HEK293 (cell line): ENCODE measurements at regions not wholly inside any gene's neighbourhood (a gene's known extent, or its start where the extent isn't known, plus 50 kb on each side); places are given as distances from the start of the nearest gene placed in this dataset.
A peak's percentile ranks its signal among the peaks of the same experiment; 100 is the strongest.

ENCODE experiments used
- CTCF ChIP-seq: fragments of 450-650 bp; formaldehyde crosslinking; IDR thresholded peaks from 2 replicates; pipeline ENCODE4 v1.5.1; 2016; ENCODE audit warnings: missing biosample characterization, missing genetic modification characterization
- GLI2 ChIP-seq: fragments of 450-650 bp; formaldehyde crosslinking; IDR thresholded peaks from 2 replicates; pipeline ENCODE4; 2017; ENCODE audit warnings: missing biosample characterization, missing genetic modification characterization, low read depth, borderline replicate concordance
- GLIS2 ChIP-seq: fragments of 450-650 bp; formaldehyde crosslinking; IDR thresholded peaks from 2 replicates; pipeline ENCODE4 v1.5.1; 2016; ENCODE audit warnings: missing biosample characterization, missing genetic modification characterization
- HIC1 ChIP-seq: fragments of 450-650 bp; formaldehyde crosslinking; IDR thresholded peaks from 2 replicates; pipeline ENCODE4 v1.5.1; 2016; ENCODE audit warnings: missing biosample characterization, missing genetic modification characterization
- INSM2 ChIP-seq: fragments of 450-650 bp; formaldehyde crosslinking; IDR thresholded peaks from 2 replicates; pipeline ENCODE4 v1.5.1; 2016; ENCODE audit warnings: missing biosample characterization, missing genetic modification characterization
- KLF1 ChIP-seq: fragments of 450-650 bp; formaldehyde crosslinking; IDR thresholded peaks from 2 replicates; pipeline ENCODE4 v1.5.1; 2016; ENCODE audit warnings: missing biosample characterization, missing genetic modification characterization
- KLF16 ChIP-seq: fragments of 450-650 bp; formaldehyde crosslinking; IDR thresholded peaks from 2 replicates; pipeline ENCODE4 v1.5.1; 2017; ENCODE audit warnings: missing biosample characterization, missing genetic modification characterization
- KLF8 ChIP-seq: fragments of 450-650 bp; formaldehyde crosslinking; IDR thresholded peaks from 2 replicates; pipeline ENCODE4 v1.5.1; 2016; ENCODE audit warnings: missing biosample characterization, missing genetic modification characterization
- KLF9 ChIP-seq: fragments of 450-650 bp; formaldehyde crosslinking; IDR thresholded peaks from 2 replicates; pipeline ENCODE4 v1.5.1; 2016; ENCODE audit warnings: missing biosample characterization, missing genetic modification characterization, low read depth
- PATZ1 ChIP-seq: fragments of 450-650 bp; formaldehyde crosslinking; IDR thresholded peaks from 2 replicates; pipeline ENCODE4 v1.5.1; 2016; ENCODE audit warnings: missing biosample characterization, missing genetic modification characterization
- TRIM28 ChIP-seq: IDR thresholded peaks from 2 replicates; pipeline ENCODE4 v1.6.1; 2011; ENCODE audit warnings: low read length, control low read depth, borderline replicate concordance
- ZBTB1 ChIP-seq: fragments of 450-650 bp; formaldehyde crosslinking; IDR thresholded peaks from 2 replicates; pipeline ENCODE4 v1.5.1; 2016; ENCODE audit warnings: missing biosample characterization, missing genetic modification characterization
- ZFP41 ChIP-seq: fragments of 450-650 bp; formaldehyde crosslinking; IDR thresholded peaks from 2 replicates; pipeline ENCODE4 v1.5.1; 2016; ENCODE audit warnings: missing biosample characterization, missing genetic modification characterization, borderline replicate concordance
- ZNF138 ChIP-seq: fragments of 450-650 bp; formaldehyde crosslinking; IDR thresholded peaks from 2 replicates; pipeline ENCODE4 v1.5.1; 2016; ENCODE audit warnings: missing biosample characterization, missing genetic modification characterization, borderline replicate concordance
- ZNF169 ChIP-seq: fragments of 450-650 bp; formaldehyde crosslinking; IDR thresholded peaks from 2 replicates; pipeline ENCODE4 v1.5.1; 2016; ENCODE audit warnings: missing biosample characterization, missing genetic modification characterization
- ZNF19 ChIP-seq: fragments of 450-650 bp; formaldehyde crosslinking; IDR thresholded peaks from 2 replicates; pipeline ENCODE4; 2016; ENCODE audit warnings: missing biosample characterization, missing genetic modification characterization, low read depth
- ZNF223 ChIP-seq: fragments of 450-650 bp; formaldehyde crosslinking; IDR thresholded peaks from 2 replicates; pipeline ENCODE4 v1.5.1; 2016; ENCODE audit warnings: missing biosample characterization, missing genetic modification characterization
- ZNF23 ChIP-seq: fragments of 450-650 bp; formaldehyde crosslinking; IDR thresholded peaks from 2 replicates; pipeline ENCODE4 v1.5.1; 2016; ENCODE audit warnings: missing biosample characterization, missing genetic modification characterization, borderline replicate concordance
- ZNF239 ChIP-seq: fragments of 450-650 bp; formaldehyde crosslinking; IDR thresholded peaks from 2 replicates; pipeline ENCODE4 v1.5.1; 2016; ENCODE audit warnings: missing biosample characterization, missing genetic modification characterization
- ZNF248 ChIP-seq: fragments of 450-650 bp; formaldehyde crosslinking; IDR thresholded peaks from 2 replicates; pipeline ENCODE4 v1.5.1; 2017; ENCODE audit warnings: missing biosample characterization, missing genetic modification characterization
- ZNF350 ChIP-seq: fragments of 450-650 bp; formaldehyde crosslinking; IDR thresholded peaks from 2 replicates; pipeline ENCODE4 v1.5.0; 2017; ENCODE audit warnings: missing biosample characterization, mild to moderate bottlenecking, missing genetic modification characterization
- ZNF391 ChIP-seq: fragments of 450-650 bp; formaldehyde crosslinking; IDR thresholded peaks from 2 replicates; pipeline ENCODE4 v1.5.1; 2016; ENCODE audit warnings: low read depth, missing biosample characterization, missing genetic modification characterization, borderline replicate concordance
- ZNF404 ChIP-seq: fragments of 450-650 bp; formaldehyde crosslinking; IDR thresholded peaks from 2 replicates; pipeline ENCODE4 v1.5.1; 2017; ENCODE audit warnings: missing biosample characterization, missing genetic modification characterization
- ZNF488 ChIP-seq: fragments of 450-650 bp; formaldehyde crosslinking; IDR thresholded peaks from 2 replicates; pipeline ENCODE4 v1.5.1; 2016; ENCODE audit warnings: missing biosample characterization, missing genetic modification characterization
- ZNF513 ChIP-seq: fragments of 450-650 bp; IDR thresholded peaks from 2 replicates; pipeline ENCODE4 v1.5.1; 2018; ENCODE audit warnings: missing biosample characterization, missing genetic modification characterization
- ZNF530 ChIP-seq: fragments of 450-650 bp; formaldehyde crosslinking; IDR thresholded peaks from 2 replicates; pipeline ENCODE4 v1.5.1; 2016; ENCODE audit warnings: low read depth, missing biosample characterization, missing genetic modification characterization
- ZNF555 ChIP-seq: fragments of 450-650 bp; formaldehyde crosslinking; conservative IDR thresholded peaks from 2 replicates; pipeline ENCODE4 v1.5.1; 2017; ENCODE audit warnings: missing biosample characterization, mild to moderate bottlenecking, missing genetic modification characterization, inconsistent platforms
- ZNF629 ChIP-seq: fragments of 450-650 bp; formaldehyde crosslinking; IDR thresholded peaks from 2 replicates; pipeline ENCODE4 v1.5.1; 2017; ENCODE audit warnings: missing biosample characterization, missing genetic modification characterization
- ZNF664 ChIP-seq: fragments of 450-650 bp; formaldehyde crosslinking; IDR thresholded peaks from 2 replicates; pipeline ENCODE4 v1.5.1; 2016; ENCODE audit warnings: missing biosample characterization, missing genetic modification characterization
- ZNF747 ChIP-seq: fragments of 450-650 bp; formaldehyde crosslinking; IDR thresholded peaks from 2 replicates; pipeline ENCODE4 v1.5.1; 2016; ENCODE audit warnings: missing biosample characterization, missing genetic modification characterization
- ZNF837 ChIP-seq: fragments of 450-650 bp; formaldehyde crosslinking; IDR thresholded peaks from 2 replicates; pipeline ENCODE4 v1.5.1; 2016; ENCODE audit warnings: missing biosample characterization, missing genetic modification characterization

GRCh38 chr6:149233056-149233715 is 84.3 kb upstream of the TAB2 start (continued):
- peak; percentile 66; the same call in 1 of the 2 replicates for TF ChIP-seq ZNF488 (tag by site-specific recombination)
- TF ChIP-seq KLF8 (tag by site-specific recombination): peak; percentile 94
- no peak for TF ChIP-seq ZNF138 (tag by site-specific recombination)
- TF ChIP-seq PATZ1 (tag by site-specific recombination): peak; percentile 89
- peak; percentile 77 for TF ChIP-seq ZNF664 (tag by site-specific recombination)
- no peak for TF ChIP-seq ZFP41 (tag by site-specific recombination)
- TF ChIP-seq ZNF239 (tag by site-specific recombination): no peak
- no peak for TF ChIP-seq ZNF530 (tag by site-specific recombination)
- no peak for TF ChIP-seq ZNF404 (tag by site-specific recombination)
- TF ChIP-seq ZNF23: no peak
- peak; percentile 70 for TF ChIP-seq GLIS2
- no peak for TF ChIP-seq ZNF747
- 0 out of 2 replicates have a peak, but pooled peaks have one; percentile 21 for TF ChIP-seq ZBTB1 (tag by site-specific recombination)
- TF ChIP-seq INSM2: peak; percentile 98
- TF ChIP-seq KLF9 (tag by site-specific recombination): peak; percentile 63
- TF ChIP-seq GLI2 (tag by site-specific recombination): peak; percentile 95
- TF ChIP-seq ZNF223 (tag by site-specific recombination): no peak
- TF ChIP-seq KLF1: no peak
- peak; percentile 94 for TF ChIP-seq ZNF629 (tag by site-specific recombination)
- no peak for TF ChIP-seq ZNF350 (tag by site-specific recombination)
- 0 out of 2 replicates have a peak, but pooled peaks have one; percentile 43 for TF ChIP-seq KLF16 (tag by site-specific recombination)
- no peak for TF ChIP-seq ZNF19 (tag by site-specific recombination)
- no peak for TF ChIP-seq ZNF837 (tag by site-specific recombination)
- peak; percentile 94 for TF ChIP-seq HIC1 (tag by site-specific recombination)
- no peak; the same call in 1 of the 2 replicates for TF ChIP-seq ZNF513 (tag by site-specific recombination)
- peak; percentile 97 for TF ChIP-seq TRIM28
- TF ChIP-seq ZNF555 (tag by site-specific recombination): no peak
- peak; percentile 92; the same call in 1 of the 2 replicates for TF ChIP-seq ZNF391 (tag by site-specific recombination)
- no peak for TF ChIP-seq ZNF169 (tag by site-specific recombination)
- TF ChIP-seq ZNF248 (tag by site-specific recombination): no peak
- TF ChIP-seq CTCF (tag by site-specific recombination): no peak
